GM12801 (cell line): ENCODE measurements at regions not wholly inside any gene's neighbourhood (a gene's known extent, or its start where the extent isn't known, plus 50 kb on each side); places are given as distances from the start of the nearest gene placed in this dataset.

Experiments used
- TF ChIP-seq, protein P1 (sequence below): IDR thresholded peaks from one replicate; pipeline ENCODE4 v1.5.1; 2011; ENCODE audit warnings: control low read depth; ENCODE audit not compliant: insufficient read length; ENCODE audit errors: extremely low read depth

DNA sequence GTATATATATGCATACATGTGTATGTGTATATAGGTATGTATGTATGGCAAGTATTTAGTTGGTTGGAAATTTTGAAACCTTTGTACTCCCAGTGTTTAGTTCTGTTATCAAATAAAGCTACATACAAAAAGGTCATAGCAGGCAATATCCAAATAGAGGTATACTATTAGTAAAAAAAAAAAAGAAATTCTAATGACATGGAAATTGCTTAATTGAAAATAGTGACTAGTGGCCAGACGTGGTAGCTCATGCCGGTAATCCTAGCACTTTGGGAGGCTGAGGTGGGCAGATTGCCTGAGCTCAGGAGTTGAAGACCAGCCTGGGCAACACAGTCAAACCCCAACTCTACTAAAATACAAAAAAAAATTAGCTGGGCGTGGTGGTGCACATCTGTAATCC is 351.6 kb upstream of the NR5A2 start:
- TF ChIP-seq, protein P1, sequence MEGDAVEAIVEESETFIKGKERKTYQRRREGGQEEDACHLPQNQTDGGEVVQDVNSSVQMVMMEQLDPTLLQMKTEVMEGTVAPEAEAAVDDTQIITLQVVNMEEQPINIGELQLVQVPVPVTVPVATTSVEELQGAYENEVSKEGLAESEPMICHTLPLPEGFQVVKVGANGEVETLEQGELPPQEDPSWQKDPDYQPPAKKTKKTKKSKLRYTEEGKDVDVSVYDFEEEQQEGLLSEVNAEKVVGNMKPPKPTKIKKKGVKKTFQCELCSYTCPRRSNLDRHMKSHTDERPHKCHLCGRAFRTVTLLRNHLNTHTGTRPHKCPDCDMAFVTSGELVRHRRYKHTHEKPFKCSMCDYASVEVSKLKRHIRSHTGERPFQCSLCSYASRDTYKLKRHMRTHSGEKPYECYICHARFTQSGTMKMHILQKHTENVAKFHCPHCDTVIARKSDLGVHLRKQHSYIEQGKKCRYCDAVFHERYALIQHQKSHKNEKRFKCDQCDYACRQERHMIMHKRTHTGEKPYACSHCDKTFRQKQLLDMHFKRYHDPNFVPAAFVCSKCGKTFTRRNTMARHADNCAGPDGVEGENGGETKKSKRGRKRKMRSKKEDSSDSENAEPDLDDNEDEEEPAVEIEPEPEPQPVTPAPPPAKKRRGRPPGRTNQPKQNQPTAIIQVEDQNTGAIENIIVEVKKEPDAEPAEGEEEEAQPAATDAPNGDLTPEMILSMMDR = no peak

DNA sequence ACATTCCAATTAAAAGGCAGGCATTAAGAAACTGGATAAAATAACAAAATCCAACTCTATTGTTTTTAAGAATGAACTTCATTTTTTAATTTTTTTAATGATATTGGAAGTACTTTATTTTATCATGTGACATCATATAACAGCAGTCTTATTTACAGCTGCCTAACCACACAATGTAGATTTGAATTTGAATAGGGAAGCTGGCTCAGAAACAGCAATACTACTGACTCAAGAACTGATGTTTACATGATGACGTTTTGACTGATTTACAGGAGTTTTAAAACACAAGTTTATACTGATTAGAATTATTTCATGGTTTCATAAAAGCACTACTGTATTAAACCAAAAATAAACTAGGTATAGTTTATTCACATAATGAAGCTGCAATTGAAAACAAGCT is 348.7 kb upstream of the NR5A2 start:
- TF ChIP-seq, protein P1 = no peak

DNA sequence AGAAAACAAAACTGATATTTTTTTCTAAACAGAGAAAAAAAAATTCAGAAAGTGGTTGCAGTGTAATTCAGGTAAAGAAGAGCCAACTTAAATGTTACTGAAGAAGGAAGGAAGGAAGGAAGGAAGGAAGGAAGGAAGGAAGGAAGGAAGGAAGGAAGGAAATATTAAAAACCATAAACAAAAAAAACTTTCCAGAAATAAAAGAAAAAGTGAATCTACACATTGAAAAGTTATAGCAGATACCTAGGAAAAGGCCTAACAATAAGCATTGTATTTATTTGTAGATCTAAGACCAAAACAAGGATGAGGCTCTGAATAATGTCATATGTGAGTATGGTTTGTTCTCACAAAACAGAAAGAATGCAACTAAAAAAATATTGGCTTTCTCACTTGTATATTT is 345.4 kb upstream of the NR5A2 start:
- TF ChIP-seq, protein P1 = no peak

DNA sequence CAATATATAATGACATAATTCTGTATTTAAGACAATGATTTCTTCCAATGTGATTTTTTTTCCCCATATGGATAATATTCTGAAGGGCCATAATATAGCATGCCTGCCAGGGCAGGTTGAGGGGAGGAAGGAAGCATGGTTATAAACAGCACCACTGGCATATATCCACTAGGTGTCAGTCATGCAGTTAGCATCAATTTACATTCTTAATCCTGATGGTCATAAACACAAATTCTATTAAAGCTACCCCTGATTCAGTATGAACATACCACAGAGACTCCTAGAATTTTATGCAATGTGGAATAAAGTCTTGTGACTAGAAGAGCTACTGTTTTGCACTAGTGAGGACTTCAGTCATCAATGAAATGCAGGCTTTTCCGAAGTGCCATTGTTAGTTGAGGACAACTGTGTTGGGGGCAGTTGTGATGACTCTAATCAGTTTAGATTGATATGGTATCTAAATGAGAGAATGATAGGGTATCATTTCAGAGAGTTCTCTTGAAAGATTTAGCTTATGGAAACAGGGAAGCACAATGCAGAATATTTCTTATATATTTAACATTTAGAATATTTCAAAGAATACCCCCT is 342.7 kb upstream of the NR5A2 start:
- TF ChIP-seq, protein P1 = no peak

DNA sequence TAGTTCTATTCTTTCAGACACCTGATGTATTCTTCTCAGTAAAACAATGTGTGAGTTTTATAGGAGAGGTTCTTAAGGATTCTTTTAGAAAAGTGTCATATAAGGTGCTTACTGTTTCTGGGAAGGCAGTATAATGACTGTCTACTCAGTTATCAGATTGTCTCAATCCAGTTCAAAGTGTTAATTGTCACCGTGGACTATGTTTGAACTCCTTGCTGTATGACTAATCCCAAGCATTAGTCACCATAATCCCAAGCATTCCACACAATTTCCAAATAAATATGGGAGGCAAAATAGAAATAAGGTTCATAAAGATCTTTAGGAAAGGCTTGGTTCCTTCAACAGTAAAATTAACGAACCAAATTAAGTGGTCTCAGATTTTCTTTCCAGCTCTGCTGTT is 342.1 kb upstream of the NR5A2 start:
- TF ChIP-seq, protein P1 = no peak

DNA sequence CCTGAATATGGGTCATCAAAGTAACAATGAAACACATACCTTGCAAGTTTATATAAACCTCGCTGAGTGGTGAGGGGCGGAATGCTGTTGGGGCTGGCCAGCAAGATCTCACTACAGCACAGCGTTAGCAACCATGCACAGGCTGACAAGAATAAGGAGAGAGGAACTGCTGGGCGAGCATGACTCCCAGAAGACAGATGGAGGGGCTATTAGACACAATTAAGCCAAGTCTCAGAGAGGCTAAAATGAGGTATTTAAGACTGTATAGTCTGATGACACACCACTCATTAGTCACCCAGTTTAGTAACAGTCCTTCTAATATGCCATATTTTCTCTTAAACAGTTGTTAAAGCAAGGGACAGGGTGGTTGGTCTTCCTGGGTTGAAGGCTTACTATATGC is 340.2 kb upstream of the NR5A2 start:
- TF ChIP-seq, protein P1 = no peak

DNA sequence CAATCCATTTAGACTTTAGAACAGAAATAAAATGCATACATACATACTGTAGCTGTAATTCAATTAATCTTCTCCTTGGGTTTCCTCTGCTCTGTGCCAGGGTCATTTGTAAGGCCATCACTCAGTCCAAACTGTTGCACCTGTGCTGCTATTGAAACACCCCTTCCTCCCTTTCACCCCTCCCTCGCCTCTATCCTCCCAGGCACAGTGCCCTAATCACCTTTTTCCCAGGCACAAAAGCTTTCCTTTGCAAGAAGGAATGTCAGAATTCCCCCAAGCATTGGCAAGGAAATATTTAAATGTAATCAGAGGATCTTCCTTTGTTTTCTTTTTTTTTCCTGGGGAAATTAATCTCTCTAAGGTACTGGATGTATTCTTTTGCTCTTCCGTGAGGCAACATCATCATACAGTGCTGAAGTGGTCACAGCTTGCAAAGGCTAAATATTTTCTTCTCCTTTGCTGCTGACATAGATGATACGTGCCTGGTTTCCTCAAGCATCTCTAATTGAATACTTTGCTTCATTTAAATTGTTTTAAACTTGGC is 339.3 kb upstream of the NR5A2 start:
- TF ChIP-seq, protein P1 = no peak
